ENCODE measurements at regions not wholly inside any gene's neighbourhood (a gene's known extent, or its start where the extent isn't known, plus 50 kb on each side); places are given as distances from the start of the nearest gene placed in this dataset.
A peak's percentile ranks its signal among the peaks of the same experiment; 100 is the strongest.
"Not testable (repeated sequence)": the region's sequence is repeated elsewhere in the genome, so short reads cannot be mapped to it uniquely, and the experiment has no call there.

DNA sequence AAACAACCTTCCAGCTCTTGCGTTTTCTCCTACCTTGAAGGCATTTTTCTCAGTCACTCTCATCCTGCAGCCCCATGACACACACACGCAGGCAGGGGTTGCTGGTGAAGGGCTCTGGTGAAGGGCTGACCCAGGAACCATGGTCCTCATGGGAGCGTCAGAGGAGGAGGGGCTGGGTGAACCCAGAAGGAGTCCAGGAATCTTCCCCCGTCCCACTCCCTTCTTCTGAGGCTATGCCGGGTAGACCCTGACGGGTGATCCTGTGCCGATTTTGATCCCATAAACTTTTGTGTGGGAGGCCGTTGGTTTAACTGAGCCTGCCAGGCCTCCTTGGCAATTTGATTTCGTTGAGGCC, 278.4 kb upstream of the FOXF1 start:
- no peak for DNase-seq (ENCODE audit: low read depth)

GRCh38 chr16:86232496-86232895, 277.8 kb upstream of the FOXF1 start:
- DNase-seq (ENCODE audit: low read depth): no peak

DNA sequence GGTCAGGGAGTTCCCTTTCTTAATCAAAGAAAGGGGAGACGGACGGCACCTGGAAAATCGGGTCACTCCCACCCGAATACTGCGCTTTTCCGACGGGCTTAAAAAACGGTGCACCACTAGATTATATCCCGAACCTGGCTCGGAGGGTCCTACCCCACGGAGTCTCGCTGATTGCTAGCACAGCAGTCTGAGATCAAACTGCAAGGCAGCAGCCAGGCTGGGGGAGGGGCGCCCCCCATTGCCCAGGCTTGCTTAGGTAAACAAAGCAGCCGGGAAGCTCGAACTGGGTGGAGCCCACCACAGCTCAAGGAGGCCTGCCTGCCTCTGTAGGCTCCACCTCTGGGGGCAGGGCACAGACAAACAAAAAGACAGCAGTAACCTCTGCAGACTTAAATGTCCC, 276.8 kb upstream of the FOXF1 start:
- DNase-seq (ENCODE audit: low read depth): not testable (repeated sequence)

DNA sequence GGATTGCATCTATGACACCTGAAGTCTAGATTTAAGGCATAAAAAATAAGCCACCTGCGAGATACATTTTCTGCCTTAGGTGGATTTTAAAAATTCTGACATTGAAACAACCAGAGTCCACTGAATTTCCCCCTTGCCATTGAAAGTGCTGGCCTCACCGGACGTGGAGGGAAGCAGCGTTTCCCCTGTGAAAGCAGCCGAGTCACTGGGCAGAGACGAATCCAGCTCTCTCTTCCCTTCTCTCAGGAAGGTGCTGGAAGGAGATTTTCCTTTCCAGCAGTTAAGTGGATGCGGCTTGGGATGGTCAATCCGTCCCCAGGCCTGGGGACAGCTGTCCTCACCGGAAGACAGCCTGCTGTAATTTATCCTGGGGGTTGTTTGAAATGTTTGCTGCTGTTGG, 270.9 kb upstream of the FOXF1 start:
- DNase-seq (ENCODE audit: low read depth): no peak

- no peak for DNase-seq (ENCODE audit: low read depth)
Measured at GRCh38 chr16:86240716-86241363, 269.5 kb upstream of the FOXF1 start.

GRCh38 chr16:86241681-86242080, 268.6 kb upstream of the FOXF1 start:
- no peak for DNase-seq (ENCODE audit: low read depth)

DNA sequence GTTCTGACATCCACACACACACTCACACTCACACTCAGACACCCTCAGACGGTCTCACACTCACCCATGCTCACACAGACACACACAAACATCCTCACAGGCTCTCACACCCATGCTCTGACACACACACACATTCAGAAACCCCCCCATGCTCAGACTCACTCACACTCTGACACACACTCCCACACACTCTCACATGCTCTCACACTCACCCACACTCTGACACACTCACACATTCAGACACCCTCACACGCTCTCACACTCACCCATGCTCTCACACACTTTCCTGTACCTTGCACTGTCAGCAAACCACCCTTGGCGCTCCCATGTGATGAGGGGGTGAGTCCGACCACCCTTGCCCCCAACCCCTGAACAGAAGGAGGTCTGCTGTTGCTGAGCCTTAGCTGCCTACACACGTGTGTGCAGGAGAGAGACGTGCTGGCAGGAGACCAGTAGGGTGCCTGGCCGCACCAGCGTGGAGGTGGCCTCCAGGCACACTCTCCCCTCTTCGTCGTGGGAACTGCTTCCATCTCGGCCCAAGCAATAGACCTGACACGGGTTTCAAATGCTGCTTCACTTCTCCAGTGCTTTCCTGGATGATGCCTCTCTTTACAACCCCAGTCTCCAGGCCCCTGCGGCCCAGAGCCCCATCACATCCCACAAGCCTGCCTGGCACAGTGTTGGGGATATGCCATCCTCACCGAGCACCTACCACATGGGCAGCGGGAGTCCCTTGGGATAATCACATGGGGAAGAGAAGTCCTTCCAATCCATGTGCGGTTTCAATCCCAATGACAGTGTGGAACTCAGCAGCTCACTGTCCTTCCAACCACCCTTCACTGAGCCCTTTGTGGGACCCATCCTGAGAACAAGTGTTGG, 267.8 kb upstream of the FOXF1 start:
- DNase-seq (ENCODE audit: low read depth): no peak

DNA sequence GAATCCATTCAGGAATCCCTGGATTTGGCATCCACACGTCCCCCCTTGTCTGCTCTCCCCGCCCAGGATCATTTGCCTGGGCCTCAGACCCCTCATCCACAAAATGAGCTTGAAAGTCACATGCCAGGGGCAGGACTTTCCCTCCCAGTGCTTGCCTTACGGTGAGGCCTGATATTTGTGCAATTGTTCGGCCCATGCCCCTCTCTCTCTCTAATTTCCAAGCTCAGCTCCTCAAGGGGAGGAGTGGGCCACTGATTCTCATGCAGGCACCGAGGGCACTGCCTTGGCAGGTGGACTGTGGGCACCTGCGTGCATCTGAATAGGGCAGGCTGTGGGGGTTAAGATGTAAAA, 267.2 kb upstream of the FOXF1 start:
- no peak for DNase-seq (ENCODE audit: low read depth)

- no peak for DNase-seq (ENCODE audit: low read depth)
Measured at GRCh38 chr16:86243571-86244154, 266.7 kb upstream of the FOXF1 start.

GRCh38 chr16:86244158-86244557, 266.2 kb upstream of the FOXF1 start:
- no peak for DNase-seq (ENCODE audit: low read depth)

DNA sequence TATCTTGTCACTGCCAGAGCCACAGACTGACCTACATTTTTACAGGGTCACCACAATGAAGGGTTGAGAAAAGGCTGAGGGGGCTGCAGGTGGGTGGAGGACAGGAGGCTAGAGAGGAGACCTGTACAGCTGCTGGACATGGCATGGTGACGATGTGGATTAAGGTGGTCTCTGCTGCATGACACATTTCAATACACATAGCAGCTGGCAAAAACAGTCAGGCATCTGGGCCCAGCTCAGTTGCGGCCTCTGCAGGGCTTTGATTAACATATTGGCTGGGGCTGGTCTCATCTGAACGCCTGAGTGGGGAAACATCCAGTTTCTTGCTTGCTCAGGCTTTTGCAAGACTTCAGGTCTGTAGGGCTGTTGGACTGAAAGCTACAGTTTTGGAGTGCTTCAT, 265.4 kb upstream of the FOXF1 start:
- DNase-seq (ENCODE audit: low read depth): no peak

GRCh38 chr16:86245351-86245750, 265.0 kb upstream of the FOXF1 start:
- no peak for DNase-seq (ENCODE audit: low read depth)

- no peak for DNase-seq (ENCODE audit: low read depth)
Measured at GRCh38 chr16:86245895-86246294, 264.4 kb upstream of the FOXF1 start.

- DNase-seq (ENCODE audit: low read depth): no peak
Measured at GRCh38 chr16:86248310-86248905, 261.9 kb upstream of the FOXF1 start.

GRCh38 chr16:86249631-86250030, 260.7 kb upstream of the FOXF1 start:
- no peak for DNase-seq (ENCODE audit: low read depth)

- no peak for DNase-seq (ENCODE audit: low read depth)
Measured at GRCh38 chr16:86251682-86252081, 258.6 kb upstream of the FOXF1 start.

DNA sequence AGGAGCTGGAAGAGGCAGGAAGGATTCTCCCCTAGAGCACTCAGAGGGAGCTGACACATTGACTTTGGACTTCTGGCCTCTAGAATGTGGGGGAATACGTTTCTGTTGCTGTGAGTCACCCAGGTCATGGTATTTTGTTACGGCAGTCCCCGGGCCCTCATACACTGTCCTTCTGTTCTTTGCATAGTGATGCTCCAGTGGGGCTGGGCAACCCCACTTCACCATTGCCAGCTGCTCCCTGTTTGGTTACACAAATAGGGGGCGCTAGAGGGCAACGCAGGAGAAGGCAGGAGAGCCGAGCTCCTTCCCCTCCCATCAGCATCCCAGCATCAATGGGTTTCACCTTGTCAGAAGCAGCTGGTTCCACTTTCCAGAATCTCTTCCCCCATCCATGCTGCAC, 257.7 kb upstream of the FOXF1 start:
- DNase-seq (ENCODE audit: low read depth): peak; percentile 55

DNA sequence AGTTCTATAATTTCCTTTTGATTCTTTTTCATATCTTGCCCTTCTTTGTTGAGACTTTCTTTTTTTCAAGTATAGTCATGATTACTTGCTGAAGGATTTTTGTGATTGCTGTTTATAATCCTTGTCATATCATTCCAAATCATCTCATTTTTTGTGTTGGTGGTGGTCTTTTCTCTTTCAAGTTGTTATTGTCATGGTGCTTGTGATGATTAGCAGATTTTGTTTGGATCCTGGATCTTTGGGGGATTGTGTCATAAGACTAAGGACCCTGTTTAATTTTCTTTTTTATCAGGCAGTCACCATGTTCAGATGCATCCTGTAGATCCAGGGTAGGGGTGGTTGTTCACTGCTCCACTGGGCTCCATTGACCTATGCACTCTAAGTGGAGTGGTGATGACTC, 254.4 kb upstream of the FOXF1 start:
- DNase-seq (ENCODE audit: low read depth): no peak

DNA sequence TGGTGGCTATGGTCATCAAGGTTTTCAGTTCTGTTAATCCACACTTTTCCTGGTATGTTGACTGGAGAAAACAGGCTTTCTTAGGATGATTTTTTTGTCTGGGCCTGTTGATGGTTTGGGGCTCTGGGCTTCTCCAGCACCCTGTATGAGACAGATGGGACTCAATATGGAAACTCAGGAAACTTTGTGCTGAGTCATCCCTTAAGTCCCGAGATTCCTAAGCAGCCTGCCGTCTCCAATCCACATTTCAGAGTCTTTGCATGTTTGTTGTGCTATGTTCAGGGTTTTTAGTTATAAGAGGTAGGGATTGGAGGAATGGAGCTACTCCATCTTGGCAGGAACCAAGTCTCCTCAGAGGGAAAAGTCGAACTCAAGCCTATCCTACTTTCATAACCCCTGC, 253.3 kb upstream of the FOXF1 start:
- peak; percentile 13 for DNase-seq (ENCODE audit: low read depth)

GRCh38 chr16:86257546-86257945, 252.8 kb upstream of the FOXF1 start:
- peak; percentile 37 for DNase-seq (ENCODE audit: low read depth)

- no peak for DNase-seq (ENCODE audit: low read depth)
Measured at GRCh38 chr16:86258713-86259112, 251.6 kb upstream of the FOXF1 start.

- DNase-seq (ENCODE audit: low read depth): no peak
Measured at GRCh38 chr16:86259499-86259898, 250.8 kb upstream of the FOXF1 start.

DNA sequence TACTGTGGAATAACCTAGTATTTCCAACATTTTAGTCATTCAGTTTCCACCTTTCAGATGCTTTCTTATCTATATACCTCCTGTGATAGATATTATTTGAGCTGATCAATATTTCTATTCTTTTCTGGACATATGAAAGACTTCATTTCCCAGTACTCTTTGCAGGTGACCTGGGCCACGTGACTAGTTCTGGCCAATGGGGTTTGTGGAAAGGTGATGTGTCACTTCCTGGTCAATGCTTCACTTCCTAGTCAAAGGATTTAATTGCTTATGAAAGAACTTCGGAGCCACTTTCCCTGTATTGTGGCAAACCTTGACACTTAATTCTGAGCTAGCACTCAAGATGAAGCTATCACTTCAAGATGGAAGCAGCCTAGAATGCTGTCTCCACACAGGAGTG, 248.9 kb upstream of the FOXF1 start:
- DNase-seq (ENCODE audit: low read depth): peak; percentile 42

Measured in amniotic epithelial cell (primary cell).